Stimulated activated CD8-positive, alpha-beta memory T cell treated with anti-CD3 and anti-CD28 coated beads, Interleukin-12 subunit alpha, Interleukin-12 subunit beta, amount 100 ng/mL, for 24 hours (primary cell): ENCODE measurements at regions not wholly inside any gene's neighbourhood (a gene's known extent, or its start where the extent isn't known, plus 50 kb on each side); places are given as distances from the start of the nearest gene placed in this dataset.

Experiments
- DNase-seq: peaks from one replicate; pipeline ENCODE4 v3.0.0-alpha.2; 2020; ENCODE audit errors: extremely low read depth

DNA sequence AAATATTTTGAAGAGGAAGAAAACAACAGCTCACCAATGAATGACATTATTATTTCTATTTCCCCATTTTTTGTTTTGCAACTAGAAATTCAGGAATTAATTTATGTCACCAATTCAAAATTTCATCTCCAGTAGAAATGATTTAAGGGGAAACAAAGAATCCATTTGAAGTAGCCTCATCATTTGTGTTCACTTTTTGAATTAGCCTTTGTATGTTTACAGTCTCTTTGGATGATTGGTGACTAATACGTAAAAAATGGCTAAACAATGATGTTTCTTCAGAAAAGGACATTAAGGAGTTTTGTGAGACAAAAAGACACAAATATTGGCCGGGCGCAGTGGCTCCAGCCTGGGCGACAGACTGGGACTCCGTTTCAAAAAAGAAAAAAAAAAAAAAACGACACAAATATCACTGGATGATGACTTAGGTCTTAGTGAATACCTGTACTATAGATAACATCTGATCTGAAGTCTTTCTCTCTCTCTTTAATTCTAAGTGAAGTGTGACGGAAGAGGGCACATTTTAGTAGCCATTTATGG is 313.2 kb downstream of the PIK3C3 start:
- DNase-seq: no peak

- DNase-seq: no peak
Observed at GRCh38 chr18:42268798-42269197, 313.8 kb downstream of the PIK3C3 start.

DNA sequence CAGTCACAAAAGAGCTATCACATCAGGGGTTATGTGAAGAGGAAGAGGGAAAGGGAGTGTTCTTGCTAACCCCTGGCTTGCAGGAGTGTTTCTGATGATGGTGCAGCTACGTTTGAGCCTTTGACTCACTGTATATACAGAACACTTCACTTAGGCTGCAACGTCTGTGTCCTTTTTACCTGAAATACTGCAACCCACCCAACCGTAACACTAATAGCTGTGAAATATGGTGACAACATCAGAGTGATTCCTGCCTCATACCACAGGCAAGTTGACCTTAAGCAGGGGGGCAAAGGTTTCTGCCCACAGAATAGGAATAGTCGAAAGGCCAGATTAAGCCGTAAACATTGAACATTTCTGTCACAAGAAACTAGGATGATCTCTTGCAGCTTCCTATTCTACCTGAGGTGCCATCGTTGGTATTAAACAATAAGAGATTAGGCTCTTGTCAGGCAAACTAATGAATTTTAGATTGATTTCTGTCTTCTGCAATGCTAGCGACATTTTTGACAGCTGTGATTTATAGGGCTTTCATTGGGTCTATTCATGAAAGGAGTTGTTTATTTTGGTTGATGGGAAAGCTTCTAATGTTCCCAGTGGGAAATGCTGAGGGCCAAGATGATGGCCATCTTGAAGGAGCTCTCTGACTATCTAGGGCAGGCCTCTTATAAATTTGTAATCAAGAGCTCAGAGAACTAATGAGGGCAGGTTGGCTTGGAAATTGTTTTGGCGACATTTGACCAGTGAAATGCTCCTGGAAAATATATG is 316.8 kb downstream of the PIK3C3 start:
- DNase-seq: no peak

GRCh38 chr18:42274488-42275137 is 319.6 kb downstream of the PIK3C3 start:
- DNase-seq: no peak

- DNase-seq: no peak
Observed at GRCh38 chr18:42275138-42275535, 320.1 kb downstream of the PIK3C3 start.

DNA sequence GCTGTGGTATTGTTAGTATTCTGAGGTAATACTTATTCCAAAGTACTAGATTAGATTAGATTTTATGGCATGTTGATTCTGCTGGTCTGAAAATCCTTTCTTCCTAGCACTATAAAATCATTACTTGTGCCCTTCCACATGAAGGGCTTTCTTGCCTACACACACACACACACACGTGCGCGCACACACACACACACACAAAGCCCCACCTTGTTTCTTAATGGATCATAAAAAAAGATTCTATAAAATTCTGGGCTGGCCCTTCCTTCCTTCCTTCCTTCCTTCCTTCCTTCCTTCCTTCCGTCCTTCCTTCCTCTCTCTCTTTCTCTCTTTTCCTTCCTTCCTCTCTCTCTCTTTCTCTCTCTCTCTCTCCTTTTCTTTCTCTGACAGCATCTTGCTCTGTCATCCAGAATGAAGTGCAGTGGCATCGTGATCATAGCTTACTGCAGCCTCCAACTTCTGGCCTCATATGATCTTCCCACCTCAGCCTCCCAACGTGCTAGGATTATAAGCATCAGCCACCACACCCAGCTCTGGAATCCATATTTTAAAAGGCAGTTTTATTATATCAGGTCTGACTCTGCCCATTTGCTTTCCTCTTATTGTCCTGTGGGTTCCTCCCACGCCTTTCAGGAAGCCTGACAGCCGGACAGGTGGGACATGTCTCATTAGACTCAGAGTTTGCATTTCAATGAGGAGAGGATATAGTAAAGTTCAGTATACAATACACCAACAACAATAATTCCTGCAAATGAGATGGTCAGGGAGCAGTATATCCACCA is 321.1 kb downstream of the PIK3C3 start:
- DNase-seq: no peak

GRCh38 chr18:42281124-42281523 is 326.1 kb downstream of the PIK3C3 start:
- DNase-seq: no peak

DNA sequence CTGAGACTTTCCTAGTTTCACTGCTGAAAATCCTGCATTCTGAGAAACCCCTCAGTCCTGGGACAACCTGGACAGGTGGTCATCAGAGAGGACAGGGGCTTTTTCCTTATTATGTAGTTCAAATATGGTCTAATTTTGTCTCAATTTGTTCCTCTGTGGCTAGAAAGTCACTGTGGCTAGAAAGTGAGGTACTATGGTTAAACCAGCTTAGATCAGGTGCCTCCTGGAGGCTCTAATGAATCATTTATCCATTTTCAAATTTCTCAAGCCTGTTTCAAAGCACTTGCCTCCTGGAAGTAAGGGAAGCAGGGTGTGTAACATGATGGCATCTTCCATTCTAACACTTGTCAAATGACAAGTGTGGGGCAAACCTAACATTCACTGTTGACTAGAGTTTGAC is 326.8 kb downstream of the PIK3C3 start:
- DNase-seq: no peak

DNA sequence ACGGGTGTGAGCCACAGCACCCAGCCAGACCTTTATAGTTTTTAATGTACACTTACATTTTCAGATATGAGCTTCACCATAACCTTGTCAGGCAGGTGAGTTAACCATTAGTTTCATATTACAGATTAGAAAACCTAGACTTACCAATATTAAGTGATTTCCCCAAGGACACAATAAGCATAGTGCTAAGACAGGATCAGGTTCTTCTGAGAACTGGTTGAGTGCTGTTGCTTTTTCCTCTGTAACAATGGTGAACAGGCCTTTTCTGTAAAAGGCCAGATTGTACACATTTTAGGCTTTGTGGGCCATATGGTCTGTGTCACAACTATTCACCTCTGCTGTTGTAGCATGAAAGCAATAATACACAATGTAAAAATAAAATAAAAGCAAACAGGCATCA is 332.0 kb downstream of the PIK3C3 start:
- no peak for DNase-seq

DNA sequence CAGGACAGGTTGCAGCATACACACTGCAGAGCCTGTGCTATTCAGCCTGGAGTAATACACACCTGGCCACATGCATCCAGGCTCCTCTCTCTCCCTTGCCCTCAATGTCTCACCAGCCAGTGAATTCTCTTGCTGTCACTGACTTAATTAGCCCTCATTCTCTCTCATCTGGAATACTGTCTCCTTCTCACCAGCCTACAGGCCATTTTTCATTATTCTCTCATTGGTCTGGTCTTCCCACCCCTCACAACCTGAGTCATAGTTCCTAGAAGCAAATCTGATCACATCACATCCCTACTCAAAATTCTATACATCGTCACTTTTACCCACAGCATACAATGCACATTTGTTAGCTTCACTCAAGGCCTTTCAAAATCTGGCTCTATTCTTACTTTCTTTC is 333.1 kb downstream of the PIK3C3 start:
- DNase-seq: no peak

- no peak for DNase-seq
Observed at GRCh38 chr18:42289526-42289925, 334.5 kb downstream of the PIK3C3 start.

DNA sequence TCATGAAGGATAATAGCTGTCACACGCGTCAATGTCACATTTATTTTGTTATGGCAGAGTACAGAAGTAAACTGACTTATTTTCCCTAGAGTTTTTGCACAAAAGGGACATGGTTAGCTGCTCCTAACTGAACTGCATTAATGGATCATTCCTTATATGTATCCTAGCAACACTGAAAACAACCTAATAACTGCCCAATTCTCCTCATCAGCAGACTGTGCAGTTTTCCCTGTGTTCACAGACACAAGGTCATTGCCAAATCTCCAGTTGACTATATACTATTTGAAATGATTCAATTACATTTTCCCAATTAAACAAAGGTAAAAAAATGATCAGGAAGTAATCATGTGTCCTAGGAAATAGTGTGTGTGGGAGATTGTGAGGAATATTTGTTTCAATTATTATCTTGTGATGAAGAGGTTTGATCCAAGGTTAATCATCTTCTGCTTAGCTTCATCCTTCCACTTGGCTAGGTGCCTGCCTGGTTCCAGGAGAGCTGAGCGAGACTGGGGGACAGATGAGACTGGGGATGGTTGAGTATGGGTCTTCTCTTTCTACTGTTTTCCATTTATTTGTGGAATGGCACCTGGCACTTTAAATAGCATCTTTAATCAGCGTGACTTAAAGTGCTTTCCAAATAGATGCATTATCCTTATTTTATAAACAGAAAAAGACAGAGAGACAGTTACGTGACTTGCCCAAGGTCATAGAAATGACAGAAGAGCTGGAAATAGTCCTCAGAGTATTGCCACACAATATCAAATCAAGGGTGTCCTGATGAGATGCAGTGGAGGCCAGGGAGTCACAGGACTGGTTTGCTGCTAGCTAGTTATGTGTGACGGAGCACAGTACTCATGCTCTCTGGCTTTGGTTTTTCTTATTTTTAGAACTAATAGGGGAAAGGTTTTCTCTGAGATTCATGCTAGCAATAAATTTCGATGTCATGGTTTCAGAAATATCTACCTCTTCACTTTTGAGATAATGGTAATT is 335.6 kb downstream of the PIK3C3 start:
- DNase-seq: no peak

GRCh38 chr18:42292654-42293053 is 337.6 kb downstream of the PIK3C3 start:
- no peak for DNase-seq

- DNase-seq: no peak
Observed at GRCh38 chr18:42296192-42296591, 341.2 kb downstream of the PIK3C3 start.

DNA sequence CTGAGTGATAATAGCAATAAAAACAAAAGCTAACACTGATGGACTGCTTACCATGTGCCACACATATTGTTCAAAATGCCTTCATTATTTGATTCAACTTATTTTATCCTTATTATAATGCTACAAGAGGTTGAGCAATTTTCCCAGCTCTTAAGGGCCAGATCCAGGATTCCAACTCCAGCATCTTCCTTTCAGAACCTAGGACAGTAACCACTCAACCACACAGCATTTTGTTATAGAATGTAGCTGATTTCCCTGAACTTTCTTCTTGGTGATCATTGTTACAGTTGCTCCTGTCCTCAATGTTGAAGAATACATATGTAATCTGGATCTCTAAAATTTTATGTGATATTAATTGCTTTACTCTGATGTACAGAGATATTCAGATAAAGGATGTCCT is 341.7 kb downstream of the PIK3C3 start:
- DNase-seq: no peak

DNA sequence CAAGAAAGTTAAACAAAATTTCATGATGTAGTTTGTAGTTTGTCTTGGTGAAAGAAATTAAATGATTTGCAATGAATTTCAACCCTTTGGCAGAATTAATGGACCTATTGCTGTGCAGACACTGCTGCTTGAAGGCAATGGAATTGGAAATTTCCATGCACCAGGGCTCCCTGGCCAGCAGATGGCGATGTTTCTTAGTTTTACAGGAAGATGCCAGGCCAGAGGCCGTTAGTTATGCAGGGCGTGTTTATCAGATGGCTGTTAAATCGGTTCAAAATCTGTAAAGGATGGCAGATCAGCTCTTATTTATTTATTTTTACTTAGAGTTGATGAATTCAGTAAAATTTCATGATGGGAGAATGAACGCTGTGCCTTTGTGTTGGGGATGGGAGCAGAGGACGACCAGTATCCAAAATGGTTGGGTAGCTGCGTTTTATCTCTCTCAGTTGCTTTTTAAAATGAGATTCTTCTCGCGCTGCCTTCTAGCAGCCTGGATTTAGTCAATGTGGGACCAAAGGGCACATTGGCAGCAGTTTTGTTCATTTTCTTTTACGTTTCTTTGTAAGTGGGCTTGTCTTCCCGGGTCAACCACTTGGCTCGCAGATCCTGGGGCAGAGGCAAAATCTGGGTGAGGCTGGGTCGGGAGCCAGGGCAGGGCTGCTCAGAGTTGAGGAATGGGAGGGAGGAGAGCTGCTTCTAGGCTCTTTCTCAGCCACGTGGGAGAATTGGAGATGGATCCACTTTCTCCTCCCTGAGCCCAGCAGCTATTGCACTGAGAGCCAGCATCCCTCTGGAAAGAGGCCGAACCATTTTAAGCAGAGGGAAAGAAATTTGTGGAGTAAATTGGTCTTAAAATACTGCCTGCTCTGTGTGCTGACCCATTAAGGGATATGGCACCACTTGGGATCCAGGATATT is 344.0 kb downstream of the PIK3C3 start:
- DNase-seq: peak; percentile 3

GRCh38 chr18:42305869-42306593 is 351.0 kb downstream of the PIK3C3 start:
- no peak for DNase-seq

DNA sequence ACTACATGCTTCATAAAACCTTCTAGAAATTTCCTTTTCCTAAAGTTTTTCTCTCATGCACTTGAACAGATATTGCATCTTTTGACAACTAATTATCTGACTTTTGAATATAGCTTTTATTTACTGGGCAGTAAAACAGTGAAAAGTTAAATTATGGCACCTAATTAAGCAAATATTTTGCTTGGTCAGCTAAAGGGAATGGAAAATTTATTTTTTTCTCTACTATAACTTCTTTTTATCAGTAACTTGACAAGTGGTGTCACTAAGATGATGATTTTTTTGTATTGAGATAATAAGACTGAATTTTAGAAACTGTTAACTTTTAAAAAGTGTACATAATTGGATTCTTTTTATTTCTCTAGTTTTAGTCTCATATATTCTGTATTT is 351.6 kb downstream of the PIK3C3 start:
- no peak for DNase-seq

DNA sequence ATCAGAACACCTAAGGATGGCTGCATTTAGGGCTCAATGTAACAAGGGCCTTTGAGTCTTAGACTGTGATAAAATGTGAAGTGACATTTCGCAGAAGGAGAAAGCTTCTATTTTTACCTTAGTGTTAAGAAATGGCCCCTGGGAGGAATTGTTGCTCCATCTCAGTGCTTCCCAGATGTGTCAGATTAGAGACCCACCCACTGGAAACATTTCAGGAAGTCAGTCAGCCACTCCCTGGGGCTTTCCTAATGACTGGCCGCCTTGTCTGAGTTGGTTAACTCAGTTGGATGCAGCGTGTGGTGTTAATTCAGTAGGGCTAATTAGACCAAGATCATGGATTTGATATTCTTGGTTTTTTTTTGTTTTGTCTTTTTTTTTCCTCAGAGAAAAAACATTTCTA is 355.9 kb downstream of the PIK3C3 start:
- DNase-seq: no peak

DNA sequence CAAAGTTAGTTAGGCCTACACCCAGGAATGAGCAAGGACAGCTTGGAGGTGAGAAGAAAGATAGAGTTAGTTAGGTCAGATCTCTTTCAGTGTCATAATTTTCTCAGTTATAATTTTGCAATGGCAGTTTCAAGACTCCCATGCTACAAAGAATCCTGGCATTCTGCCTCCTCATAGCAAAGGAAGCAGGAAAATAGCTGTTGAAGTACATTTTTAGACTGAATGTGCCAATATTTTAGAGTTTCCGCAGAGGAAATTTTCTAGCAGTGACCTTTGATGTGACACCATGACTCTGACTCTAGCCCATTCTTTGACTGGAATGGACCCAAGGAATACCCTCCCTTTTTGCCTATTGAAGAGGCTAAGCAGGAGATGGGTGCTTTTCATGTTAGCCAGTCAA is 371.7 kb downstream of the PIK3C3 start:
- DNase-seq: no peak
